GM18907 (cell line): ENCODE measurements at regions not wholly inside any gene's neighbourhood (a gene's known extent, or its start where the extent isn't known, plus 50 kb on each side); places are given as distances from the start of the nearest gene placed in this dataset.

Source experiments
- ATAC-seq: cut with Tn5 transposase; IDR thresholded peaks from one replicate; pipeline ENCODE4 v1.9.1; 2021; ENCODE audit warnings: mild to moderate bottlenecking, moderate library complexity; ENCODE audit not compliant: unreplicated experiment

DNA sequence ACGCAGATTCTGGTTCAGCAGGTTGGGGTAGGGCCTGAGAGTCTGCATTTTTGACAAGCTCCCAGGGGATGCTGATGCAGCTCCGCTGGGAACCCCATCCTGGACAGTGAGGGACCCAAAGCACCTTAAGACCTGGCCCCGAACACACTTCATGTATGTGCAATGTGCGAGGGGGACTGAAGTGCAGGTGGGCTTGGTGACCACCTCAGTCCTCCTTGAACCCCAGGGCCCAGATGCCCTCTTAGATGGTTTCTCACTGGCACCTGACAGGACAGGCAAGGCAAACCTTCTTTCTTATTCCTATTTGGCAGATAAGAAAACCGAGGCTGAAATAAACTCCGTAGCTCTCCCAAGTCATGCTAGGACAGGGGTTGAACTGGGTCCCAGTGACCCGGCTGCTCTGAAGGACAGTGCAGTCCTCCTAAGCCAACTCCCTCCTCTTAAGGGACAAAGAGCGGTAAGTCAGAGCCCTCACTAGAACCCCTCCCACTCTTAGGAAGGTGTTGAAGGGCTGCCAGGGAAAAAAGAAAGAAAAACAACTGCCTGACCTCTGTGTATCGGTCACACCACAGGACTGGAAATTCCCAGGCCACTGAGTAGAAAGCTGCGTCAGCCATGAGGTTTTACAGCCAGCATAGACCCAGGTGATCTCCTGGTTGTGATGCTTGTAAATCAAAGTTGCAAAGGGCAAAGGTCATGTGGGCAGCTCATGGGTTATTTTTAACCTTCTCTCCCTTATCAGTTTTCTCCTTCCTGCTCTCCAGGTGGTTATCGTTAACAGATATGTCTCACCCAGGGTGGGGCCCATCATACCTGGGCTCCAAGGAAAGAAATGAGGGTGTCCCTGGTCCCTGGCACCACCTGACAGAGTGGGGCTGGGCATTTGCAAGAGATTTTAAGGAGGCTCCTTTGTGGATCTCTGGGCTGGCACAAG lies 90.9 kb upstream of the SMNDC1 start:
- ATAC-seq = peak; percentile 90

- no peak for ATAC-seq
These were observed 91.5 kb upstream of the SMNDC1 start for GRCh38 chr10:110396284-110396651.

GRCh38 chr10:110397856-110398255 lies 93.1 kb upstream of the SMNDC1 start:
- ATAC-seq = no peak

DNA sequence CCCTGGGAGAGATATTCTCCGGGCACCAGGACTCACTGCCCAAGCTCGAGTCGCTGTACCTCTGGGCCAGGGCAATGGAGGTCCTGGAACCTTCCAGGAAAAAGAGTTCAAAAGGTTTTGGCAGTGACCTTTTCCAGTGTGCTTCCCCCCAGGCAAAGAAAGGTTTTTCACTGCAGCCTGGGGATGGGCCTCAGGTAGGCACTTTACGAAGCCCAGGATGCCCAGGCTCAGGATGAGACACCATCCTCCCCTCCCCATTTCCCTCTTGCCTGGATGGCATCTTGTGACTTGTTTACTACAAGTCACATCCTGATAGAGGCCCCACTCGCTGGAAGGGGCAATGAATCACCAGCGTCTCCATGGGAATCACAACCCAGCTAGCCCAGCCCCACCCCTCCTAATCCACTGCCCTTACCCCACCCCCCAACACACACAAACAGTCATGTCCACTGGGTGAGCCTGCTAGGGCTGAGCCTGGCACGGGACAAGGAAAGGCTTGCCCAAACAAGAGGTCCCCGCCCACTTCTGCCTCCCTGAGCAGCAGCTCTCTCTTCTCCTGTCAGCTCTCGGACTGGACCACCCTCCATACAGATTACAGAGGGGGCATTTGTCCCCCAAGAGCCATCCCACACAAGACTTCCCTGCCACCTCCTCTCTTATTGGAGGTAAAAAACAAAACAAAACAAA lies 93.8 kb upstream of the SMNDC1 start:
- no peak for ATAC-seq

- no peak for ATAC-seq
These were observed 94.6 kb upstream of the SMNDC1 start for GRCh38 chr10:110399106-110399964.

DNA sequence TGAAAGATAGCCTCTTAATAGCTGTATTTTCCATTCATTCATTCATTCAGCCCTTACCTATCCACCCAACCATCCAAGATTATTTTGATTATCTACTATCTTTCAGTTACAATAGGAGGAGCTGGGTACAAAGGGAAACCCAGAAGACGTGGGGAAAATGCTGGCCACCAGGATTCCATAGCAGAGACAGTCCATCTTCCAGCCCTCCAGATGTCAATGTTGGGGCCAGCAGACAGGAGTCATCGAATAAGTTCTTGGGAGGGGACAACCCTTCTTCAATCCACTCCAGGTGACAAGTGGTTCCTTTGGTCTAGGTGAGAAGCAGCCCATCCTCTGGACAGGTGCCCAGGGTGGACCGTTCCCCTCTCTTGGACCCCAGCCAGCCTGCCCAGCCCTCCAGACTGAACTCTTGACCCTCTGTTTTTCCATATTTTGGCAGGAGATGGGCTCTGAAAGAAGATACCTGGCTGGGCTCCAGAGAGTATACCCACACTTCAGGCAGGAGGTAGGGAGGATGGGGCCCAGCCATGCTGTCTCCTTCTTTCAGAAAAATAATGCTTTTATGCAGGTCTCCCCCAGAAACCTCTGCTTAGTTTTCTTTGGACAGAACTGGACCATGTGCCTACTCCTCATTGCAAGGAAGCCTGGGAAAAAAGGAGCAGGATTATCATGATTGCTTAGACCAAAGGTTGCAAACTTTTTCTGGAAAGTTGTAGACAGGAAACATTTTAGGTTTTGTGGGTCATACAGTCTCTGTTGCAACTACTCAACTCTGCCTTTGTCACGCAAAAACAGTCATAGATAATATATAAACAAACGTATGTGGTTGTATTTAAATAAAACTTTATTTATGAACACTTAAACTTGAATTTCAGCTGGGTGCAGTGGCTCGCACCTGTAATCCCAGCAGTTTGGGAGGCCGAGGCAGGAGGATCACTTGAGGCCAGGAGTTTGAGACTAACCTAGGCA lies 95.5 kb upstream of the SMNDC1 start:
- no peak for ATAC-seq

DNA sequence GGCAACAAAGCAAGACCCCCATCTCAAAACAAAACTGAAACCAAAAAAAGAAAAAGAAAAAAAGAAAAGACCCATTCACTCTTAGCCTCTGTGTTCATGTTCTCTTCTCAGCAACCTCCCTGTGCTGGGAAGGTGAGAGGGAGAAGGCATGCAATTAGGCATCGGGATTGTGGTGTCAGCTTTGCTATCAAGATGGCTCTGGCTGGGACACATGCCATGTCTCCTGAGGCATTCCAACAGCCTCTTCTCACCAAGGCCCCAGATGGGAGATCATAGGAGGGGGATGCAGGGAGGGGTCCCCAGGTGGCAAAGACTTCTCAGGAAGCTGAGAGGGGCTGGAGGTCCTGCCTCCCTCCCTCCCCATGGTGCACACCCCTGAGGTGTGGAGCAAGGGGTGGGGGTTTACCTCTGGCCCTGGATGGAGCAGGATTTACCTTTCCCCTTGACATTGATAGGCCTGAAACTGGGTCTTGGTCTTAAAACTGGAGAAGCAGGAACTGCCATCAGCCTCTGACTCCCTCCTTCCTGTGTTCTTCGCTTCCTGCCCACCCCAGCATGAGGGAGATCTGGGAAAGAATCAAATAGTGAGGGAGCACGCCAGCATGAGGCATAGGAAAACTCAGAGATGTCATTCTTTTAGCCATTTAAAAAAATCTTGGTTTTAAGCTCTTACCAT lies 96.2 kb upstream of the DUSP5 start:
- no peak for ATAC-seq

DNA sequence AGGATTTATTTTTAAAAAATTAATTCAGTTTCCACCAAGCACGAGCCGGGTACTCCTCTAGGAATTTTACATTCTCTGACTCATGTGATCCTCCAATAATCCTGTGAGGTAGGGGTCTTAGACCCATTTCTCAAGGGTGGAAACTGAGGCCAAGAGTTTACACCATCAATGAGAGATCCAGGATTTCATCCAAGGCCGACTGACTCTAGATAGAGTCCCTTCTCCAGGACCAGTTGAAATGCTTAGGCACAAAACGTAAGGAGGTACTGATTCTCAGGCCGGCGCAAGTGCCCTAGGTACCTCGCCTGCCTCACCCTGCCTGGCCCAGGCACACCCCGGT lies 95.7 kb upstream of the DUSP5 start:
- ATAC-seq = no peak

DNA sequence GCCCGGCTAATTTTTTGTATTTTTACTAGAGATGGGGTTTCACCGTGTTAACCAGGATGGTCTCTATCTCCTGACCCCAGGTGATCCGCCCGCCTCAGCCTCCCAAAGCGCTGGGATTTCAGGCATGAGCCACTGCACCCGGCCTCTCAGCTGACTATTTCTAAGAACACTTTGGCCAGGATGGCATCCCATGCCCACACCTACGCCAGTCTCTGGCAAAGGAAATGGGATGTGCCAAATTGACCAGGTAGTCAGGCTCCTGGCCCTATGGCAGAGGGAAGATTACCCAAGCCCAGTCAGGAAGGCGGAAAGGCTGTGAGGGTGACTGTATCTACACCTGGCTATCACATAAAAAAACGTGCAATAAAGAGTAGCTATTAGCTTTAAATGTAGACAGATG lies 94.1 kb upstream of the DUSP5 start:
- no peak for ATAC-seq

DNA sequence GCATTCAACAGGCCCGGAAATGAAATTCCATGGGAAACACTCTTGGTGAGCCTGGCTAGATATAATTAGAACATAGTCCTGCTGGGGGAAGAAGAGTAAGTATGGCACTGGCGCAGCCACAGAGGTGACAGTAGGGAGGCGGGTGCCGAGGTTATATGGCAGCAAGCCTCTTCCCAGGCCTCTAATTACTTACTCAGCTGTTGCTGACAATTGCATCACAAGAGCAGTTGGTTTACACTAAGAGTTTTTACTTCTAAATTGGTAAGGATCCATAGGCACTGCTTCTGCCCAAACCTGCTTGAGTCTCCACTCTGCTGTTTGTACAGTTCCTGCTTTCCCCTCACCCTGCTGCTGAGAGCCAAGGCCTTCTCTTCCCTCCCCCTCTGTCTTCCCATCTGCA lies 93.3 kb upstream of the DUSP5 start:
- no peak for ATAC-seq

DNA sequence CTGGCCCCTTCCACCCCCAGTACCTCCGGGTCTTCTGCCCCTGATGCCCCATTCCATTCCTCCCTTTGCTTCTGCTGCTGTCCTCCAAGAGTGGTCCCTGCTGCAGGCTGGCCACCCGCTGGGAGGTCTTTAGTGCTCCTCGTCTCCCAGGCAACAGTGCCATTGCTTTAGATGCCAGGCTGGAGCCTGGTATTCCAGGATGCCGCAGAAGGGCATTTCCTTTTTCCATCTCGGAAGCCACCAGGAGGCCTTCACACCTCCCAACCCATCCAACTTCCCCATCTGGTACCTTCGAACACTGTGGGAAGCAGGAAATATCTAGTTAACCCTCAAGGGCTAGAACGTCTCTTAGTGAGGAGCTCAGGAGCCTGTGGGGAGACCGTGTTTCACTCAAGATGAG lies 92.9 kb upstream of the DUSP5 start:
- ATAC-seq = no peak

GRCh38 chr10:110405380-110405779 lies 92.3 kb upstream of the DUSP5 start:
- no peak for ATAC-seq

- no peak for ATAC-seq
These were observed 90.2 kb upstream of the DUSP5 start for GRCh38 chr10:110407301-110408170.

DNA sequence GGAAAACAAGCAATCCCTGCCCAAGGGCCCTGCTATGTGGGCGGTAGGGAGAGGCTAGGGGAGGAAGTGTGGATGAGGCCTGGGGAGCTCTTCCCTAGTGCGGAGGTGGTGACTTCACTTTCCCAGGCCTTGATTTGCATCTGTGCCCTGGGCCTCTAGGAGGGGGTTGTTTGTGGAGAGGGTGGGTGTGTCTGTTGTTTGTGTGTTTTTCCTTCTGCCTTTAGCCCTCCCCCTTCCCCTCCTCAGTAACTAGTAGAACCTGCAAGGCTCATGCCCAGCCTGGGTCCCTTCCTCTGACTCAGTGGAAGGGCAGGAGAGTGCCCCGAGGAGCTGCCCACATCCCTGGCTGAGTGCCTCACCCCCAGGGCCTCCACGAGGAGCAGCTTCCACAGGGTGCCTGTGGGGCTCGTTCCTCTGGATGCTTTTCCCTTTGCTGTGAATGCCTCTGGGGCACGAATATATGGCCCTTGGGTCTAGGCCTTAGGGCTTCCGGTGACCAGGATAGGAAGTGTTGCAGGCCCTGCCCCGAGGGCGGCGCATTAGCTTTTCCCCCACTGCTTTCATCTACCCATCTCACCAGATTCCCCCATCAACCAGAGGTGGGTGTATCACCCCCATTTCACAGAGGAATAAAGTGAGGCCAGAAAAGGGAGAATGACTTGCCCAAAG lies 89.4 kb upstream of the DUSP5 start:
- no peak for ATAC-seq

DNA sequence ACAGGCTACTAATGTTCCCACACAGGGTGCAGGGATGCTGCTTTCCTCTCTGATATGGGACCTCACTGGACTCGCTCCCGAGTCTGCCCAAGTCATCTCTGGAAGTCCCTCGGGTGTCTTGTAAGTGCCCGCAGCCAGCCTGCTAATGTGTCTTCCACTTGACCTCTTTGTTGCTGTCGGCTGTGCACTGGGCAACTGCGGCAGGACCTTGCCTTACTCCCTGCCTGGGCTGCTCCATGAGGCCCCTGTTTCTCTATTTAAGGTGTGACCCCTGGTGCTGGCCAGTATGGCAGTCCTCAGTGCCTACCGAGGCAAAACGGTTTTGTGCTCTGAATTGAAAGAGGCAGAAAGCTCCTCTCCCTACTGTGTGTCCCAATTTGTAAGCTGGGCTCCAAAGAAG lies 88.8 kb upstream of the DUSP5 start:
- no peak for ATAC-seq

DNA sequence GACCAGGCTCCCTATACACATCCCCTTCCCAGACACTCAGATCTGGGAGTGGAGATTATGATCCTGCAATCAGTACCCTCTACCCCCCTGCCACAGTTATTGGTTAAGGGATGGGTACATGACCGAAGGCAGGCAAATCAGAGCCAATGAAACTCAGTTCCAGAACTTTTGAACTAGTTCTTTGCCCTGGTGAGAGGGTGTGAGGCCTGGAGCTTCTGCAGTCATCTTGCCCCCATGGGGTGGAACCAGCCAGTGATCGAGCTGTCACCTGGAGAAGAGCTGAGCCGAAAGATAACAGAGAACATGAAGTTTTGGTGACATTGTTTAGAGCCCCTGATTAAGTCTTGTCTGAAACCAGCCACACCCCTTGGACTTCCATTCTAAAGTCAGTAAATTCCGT lies 88.2 kb upstream of the DUSP5 start:
- no peak for ATAC-seq

- peak; percentile 28 for ATAC-seq
These were observed 87.8 kb upstream of the DUSP5 start for GRCh38 chr10:110409926-110410325.

DNA sequence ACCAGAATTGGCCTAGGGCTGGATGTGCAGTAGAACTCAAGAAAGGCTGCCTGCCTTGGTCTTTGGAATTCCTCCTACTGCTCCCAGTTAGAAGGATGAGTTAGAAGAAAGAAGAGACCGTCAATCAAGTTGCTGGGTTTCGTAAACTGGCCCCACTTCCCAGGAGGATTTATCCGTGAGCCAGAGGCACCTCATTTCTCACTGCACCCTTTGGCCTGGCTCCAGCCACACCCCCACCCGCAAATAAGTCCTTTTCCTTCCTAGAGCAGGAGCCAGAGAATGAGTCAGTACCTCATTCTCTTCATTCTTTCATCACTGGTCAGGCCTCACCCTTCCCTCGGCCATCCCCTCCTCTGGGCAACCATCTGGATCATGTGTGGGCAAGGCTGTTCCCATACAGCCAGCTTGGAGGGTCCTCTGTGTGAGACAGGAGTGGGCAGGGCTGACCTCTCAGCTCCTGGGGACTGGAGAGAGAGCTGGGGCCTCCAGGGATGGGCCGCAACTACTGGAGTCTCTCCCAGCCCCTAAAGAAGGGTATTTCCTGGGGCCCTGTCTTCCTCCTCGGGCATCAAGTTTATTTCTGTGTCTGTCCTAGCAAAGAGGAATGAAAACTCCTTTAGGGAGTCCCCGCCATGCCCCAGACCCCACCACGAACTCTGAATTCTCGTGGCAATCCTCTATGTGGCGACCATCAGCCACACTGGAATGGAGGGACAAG lies 87.2 kb upstream of the DUSP5 start:
- no peak for ATAC-seq
